ENCODE measurements at regions not wholly inside any gene's neighbourhood (a gene's known extent, or its start where the extent isn't known, plus 50 kb on each side); places are given as distances from the start of the nearest gene placed in this dataset.
"Not testable (repeated sequence)": the region's sequence is repeated elsewhere in the genome, so short reads cannot be mapped to it uniquely, and the experiment has no call there.

GRCh38 chr12:48409938-48410337 lies 59.2 kb upstream of the ZNF641 start:
- not testable (repeated sequence) for DNase-seq (ENCODE audit: low read depth, low spot score)

GRCh38 chr12:48413388-48413787 lies 59.0 kb upstream of the ANP32D start:
- no peak for DNase-seq (ENCODE audit: low read depth, low spot score)

- no peak for DNase-seq (ENCODE audit: low read depth, low spot score)
These were observed 58.3 kb upstream of the ANP32D start for GRCh38 chr12:48414021-48414420.

GRCh38 chr12:48419116-48419935 lies 53.0 kb upstream of the ANP32D start:
- no peak for DNase-seq (ENCODE audit: low read depth, low spot score)

GRCh38 chr12:48420039-48420775 lies 52.2 kb upstream of the ANP32D start:
- no peak for DNase-seq (ENCODE audit: low read depth, low spot score)

GRCh38 chr12:48422060-48422459 lies 50.3 kb upstream of the ANP32D start:
- DNase-seq (ENCODE audit: low read depth, low spot score), result peak; percentile 67

Data from pulmonary artery endothelial cell (primary cell).